ENCODE measurements at regions not wholly inside any gene's neighbourhood (a gene's known extent, or its start where the extent isn't known, plus 50 kb on each side); places are given as distances from the start of the nearest gene placed in this dataset.

DNA sequence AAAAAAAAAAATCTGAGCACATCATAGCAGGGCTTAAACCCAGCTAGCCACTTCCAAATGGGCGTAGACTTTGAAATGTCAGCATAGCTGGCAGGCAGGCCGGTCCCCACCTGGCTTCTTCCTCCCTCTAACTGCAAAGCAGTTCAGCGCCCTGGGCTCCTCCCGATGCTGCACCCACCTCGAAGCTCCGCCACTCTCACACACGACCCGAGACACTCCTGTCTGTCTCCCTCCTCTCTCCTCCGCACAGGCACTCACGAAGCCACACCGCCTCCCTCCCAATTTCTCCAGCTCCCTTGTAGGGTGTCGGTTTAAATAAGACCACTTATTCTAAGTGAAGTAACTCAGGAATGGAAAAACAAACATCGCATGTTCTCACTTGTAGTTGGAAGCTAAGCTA, 301.3 kb downstream of the NPHP4 start:
- Histone ChIP-seq H3K9me3 (ENCODE audit: control insufficient read depth, insufficient read depth, low read length) (no peaks in the 10 kb centered on the region), H3K36me3 (ENCODE audit: control insufficient read depth, insufficient read depth, low read length) (no peaks in the 10 kb centered on the region), H3K4me3 (ENCODE audit: low read depth, low read length) (no peak overlapping the region), H3K4me1 (ENCODE audit: control insufficient read depth, insufficient read depth, low read length) (no peaks in the 10 kb centered on the region; the same call in 1 of the 2 replicates), H3K9ac (ENCODE audit: low read depth, low read length) (no peak overlapping the region), H3K27me3 (ENCODE audit: control insufficient read depth, insufficient read depth, low read length) (no peaks in the 10 kb centered on the region), H3K27ac (ENCODE audit: low read depth, low read length) (no peak overlapping the region)

DNA sequence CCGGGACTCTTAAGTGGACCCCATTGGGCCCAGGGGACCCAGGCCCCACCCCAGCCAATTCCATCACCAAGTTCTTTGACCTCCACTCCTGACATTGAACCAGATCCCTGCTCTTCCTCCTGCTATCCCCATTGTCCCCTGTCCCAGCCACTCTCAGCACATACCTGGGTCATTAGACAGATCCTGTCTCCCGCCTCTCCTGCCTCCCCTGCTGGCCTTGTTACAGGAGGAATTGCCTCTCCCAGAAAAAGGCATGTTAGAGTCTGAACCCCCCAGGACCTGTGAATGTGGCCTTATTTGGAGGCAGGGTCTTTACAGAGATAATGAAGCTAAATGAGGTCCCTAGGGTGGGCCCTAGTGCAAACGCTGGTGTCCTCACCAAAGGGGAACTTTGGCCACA, 301.9 kb downstream of the NPHP4 start:
- H3K9me3 ChIP-seq (ENCODE audit: control insufficient read depth, insufficient read depth, low read length): no peaks in the 10 kb centered on the region
- no peaks in the 10 kb centered on the region for H3K27me3 ChIP-seq (ENCODE audit: control insufficient read depth, insufficient read depth, low read length)
- no peaks in the 10 kb centered on the region for H3K36me3 ChIP-seq (ENCODE audit: control insufficient read depth, insufficient read depth, low read length)
- H3K4me3 ChIP-seq (ENCODE audit: low read depth, low read length): no peak overlapping the region
- H3K9ac ChIP-seq (ENCODE audit: low read depth, low read length): no peak overlapping the region
- no peaks in the 10 kb centered on the region; the same call in 1 of the 2 replicates for H3K4me1 ChIP-seq (ENCODE audit: control insufficient read depth, insufficient read depth, low read length)
- H3K27ac ChIP-seq (ENCODE audit: low read depth, low read length): no peak overlapping the region

DNA sequence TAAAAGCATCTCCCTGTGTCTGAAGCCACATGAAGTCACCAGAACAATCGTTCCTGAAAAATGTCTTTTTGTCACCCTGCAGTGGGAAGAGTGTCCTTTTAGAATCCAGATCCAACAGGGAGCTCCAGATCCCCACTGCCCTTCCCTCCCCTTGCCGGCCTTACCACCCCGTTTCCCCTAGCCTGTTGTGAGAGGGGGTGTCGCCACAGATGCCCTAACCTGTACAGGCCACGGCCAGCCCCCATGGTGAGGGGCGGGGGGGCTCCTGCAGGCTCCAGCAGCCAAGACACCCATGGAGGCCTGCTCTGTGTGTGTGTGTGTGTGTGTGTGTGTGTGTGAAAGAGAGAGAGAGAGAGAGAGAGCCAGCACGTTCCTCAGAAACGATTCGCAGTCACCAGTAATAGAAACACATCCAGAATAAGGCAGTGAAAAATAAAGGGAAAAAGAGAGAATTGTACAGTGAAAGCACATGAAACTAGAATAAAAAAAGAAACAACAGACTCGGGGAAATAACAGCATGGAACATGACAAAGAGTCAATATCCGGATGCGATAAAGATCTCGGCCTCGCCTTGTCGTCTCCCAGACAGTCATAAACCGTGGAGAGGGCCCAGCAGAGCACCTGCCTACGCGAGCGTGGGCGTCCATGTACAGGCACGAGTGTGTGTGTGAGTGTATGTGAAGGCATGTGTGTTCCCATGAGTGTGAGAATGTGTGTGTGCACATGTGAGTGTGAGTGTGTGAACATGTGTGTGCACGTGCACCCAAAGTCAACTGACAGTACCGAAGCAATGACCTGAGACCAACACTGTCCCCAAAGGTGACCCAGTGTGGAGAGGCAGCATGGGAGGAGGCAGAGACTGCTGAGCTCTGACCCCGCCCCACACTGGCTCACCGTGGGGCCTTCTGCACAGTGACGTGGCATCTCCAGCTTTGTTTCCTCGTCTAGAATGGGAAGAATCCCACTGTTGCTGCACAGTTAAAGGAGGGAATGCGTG, 303.8 kb downstream of the NPHP4 start:
- no peak overlapping the region for H3K27ac ChIP-seq (ENCODE audit: low read depth, low read length)
- H3K4me1 ChIP-seq (ENCODE audit: control insufficient read depth, insufficient read depth, low read length): no peaks in the 10 kb centered on the region; the same call in 1 of the 2 replicates
- no peak overlapping the region for H3K9ac ChIP-seq (ENCODE audit: low read depth, low read length)
- no peaks in the 10 kb centered on the region for H3K9me3 ChIP-seq (ENCODE audit: control insufficient read depth, insufficient read depth, low read length)
- H3K27me3 ChIP-seq (ENCODE audit: control insufficient read depth, insufficient read depth, low read length): no peaks in the 10 kb centered on the region
- H3K36me3 ChIP-seq (ENCODE audit: control insufficient read depth, insufficient read depth, low read length): no peaks in the 10 kb centered on the region
- no peak overlapping the region for H3K4me3 ChIP-seq (ENCODE audit: low read depth, low read length)

DNA sequence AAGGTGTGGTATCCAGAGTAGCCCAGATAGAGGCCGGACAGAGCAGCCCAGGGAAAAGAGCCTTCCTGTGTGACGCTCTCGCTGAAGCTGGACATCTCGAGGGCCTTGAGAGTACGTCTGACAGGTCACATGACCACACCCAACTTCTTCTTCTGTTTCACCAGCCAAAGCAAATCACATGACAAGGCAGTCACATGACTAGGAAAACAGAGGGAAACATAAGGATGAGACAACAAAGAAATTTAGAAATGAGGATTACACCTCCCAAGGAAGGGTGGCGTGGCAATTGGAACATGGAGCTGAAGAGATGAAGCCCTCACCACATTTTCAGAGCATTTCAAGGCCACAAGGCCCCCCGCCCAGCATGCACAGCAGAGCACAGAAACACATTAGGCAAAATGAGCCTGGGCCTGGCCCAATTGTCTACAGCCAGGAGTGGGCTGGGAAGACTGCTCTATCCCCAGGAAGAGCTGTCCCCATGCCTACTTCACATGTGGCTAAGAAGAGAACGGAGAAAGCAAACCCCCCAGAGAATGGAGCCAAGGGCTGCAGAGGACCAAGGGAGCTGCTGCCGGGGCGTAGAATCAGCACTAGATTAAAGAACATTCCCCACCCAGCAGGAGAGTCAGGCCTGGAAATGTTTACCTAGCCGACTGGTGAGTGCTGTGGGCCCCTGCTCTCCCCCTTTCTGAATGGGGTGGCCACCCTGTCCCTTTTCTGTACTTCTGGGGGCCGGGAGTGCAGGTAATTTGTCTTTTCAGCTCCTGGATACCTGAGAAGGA, 305.1 kb downstream of the NPHP4 start:
- no peaks in the 10 kb centered on the region for H3K27me3 ChIP-seq (ENCODE audit: control insufficient read depth, insufficient read depth, low read length)
- no peak overlapping the region for H3K27ac ChIP-seq (ENCODE audit: low read depth, low read length)
- H3K4me1 ChIP-seq (ENCODE audit: control insufficient read depth, insufficient read depth, low read length): no peaks in the 10 kb centered on the region; the same call in 1 of the 2 replicates
- H3K9me3 ChIP-seq (ENCODE audit: control insufficient read depth, insufficient read depth, low read length): no peaks in the 10 kb centered on the region
- H3K4me3 ChIP-seq (ENCODE audit: low read depth, low read length): no peak overlapping the region
- H3K36me3 ChIP-seq (ENCODE audit: control insufficient read depth, insufficient read depth, low read length): no peaks in the 10 kb centered on the region
- no peak overlapping the region; the same call in 1 of the 2 replicates for H3K9ac ChIP-seq (ENCODE audit: low read depth, low read length)

DNA sequence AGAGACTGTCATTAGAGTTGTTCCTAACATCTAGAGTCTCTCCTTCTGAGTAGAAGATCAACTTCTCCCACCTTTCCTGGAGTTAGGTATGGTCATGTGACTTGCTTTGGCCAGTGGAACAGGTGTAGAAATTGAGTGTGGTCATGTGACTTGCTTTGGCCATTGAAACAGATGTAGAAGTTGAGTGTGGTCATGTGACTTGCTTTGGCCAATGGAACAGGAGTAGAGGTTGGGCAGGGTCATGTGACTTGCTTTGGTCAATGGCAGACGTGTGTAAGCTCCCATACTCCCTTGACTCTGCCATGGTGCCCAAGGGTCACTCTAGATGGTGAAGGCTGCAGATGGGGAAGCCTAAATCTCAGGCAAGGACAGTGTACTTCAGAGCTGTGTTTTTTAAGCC, 306.0 kb downstream of the NPHP4 start:
- no peak overlapping the region for H3K4me3 ChIP-seq (ENCODE audit: low read depth, low read length)
- no peak overlapping the region for H3K9ac ChIP-seq (ENCODE audit: low read depth, low read length)
- H3K27ac ChIP-seq (ENCODE audit: low read depth, low read length): no peak overlapping the region
- H3K9me3 ChIP-seq (ENCODE audit: control insufficient read depth, insufficient read depth, low read length): no peaks in the 10 kb centered on the region
- no peaks in the 10 kb centered on the region for H3K4me1 ChIP-seq (ENCODE audit: control insufficient read depth, insufficient read depth, low read length)
- H3K27me3 ChIP-seq (ENCODE audit: control insufficient read depth, insufficient read depth, low read length): no peaks in the 10 kb centered on the region
- no peaks in the 10 kb centered on the region for H3K36me3 ChIP-seq (ENCODE audit: control insufficient read depth, insufficient read depth, low read length)

DNA sequence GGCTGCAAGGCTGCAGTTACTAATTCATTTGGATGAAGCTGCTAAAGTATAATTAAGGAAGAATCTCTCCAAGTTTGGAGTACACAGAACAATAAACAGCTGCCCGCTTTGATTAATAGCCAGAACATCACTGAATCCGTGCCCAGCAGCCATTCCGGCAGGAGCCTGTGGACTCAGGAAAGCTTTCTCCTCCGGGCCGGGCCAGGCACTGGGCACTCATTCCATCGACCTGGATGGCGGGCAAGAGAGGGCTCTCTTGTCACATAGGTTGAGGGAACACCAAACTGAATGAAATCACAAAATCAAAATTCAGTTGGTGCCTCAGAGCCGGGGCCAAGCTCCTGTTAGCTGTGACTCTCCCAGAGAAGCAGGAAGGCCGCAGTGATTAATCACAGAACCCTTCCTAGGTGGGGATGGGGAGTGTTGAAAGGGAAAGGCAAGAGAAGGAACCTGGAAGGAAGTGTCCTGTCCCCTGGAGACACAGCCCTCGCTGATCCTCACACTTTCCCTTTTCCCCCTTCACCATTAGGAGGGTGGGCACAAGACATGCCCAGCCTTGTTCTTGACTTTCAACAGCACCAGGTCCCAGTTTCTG, 306.7 kb downstream of the NPHP4 start:
- H3K9ac ChIP-seq (ENCODE audit: low read depth, low read length): no peak overlapping the region
- no peaks in the 10 kb centered on the region for H3K4me1 ChIP-seq (ENCODE audit: control insufficient read depth, insufficient read depth, low read length)
- no peak overlapping the region for H3K27ac ChIP-seq (ENCODE audit: low read depth, low read length)
- H3K9me3 ChIP-seq (ENCODE audit: control insufficient read depth, insufficient read depth, low read length): no peaks in the 10 kb centered on the region
- no peak overlapping the region for H3K4me3 ChIP-seq (ENCODE audit: low read depth, low read length)
- H3K27me3 ChIP-seq (ENCODE audit: control insufficient read depth, insufficient read depth, low read length): no peaks in the 10 kb centered on the region
- no peaks in the 10 kb centered on the region for H3K36me3 ChIP-seq (ENCODE audit: control insufficient read depth, insufficient read depth, low read length)

DNA sequence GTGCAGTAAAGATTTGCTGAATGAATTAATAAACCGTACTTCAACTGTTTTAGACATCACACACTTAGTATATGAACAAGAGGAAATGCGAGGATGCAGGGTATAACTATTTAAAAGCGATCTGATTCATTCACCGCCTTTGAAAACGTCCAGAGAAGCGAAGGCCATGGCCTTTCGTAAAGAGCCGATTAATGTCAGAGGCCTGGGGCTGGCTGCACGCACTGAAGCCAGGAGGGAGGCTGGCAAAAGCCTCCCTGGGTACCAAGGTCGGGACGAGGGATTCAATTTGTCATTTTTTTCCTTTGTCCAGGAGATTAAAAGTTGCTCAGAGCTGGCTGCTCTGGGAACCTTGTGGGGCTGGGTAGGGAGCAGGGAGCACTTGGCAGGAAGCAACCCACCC, 307.4 kb downstream of the NPHP4 start:
- Histone ChIP-seq H3K27me3 (ENCODE audit: control insufficient read depth, insufficient read depth, low read length) (no peaks in the 10 kb centered on the region), H3K4me3 (ENCODE audit: low read depth, low read length) (no peak overlapping the region), H3K4me1 (ENCODE audit: control insufficient read depth, insufficient read depth, low read length) (no peaks in the 10 kb centered on the region), H3K27ac (ENCODE audit: low read depth, low read length) (no peak overlapping the region), H3K9me3 (ENCODE audit: control insufficient read depth, insufficient read depth, low read length) (no peaks in the 10 kb centered on the region), H3K36me3 (ENCODE audit: control insufficient read depth, insufficient read depth, low read length) (no peaks in the 10 kb centered on the region), H3K9ac (ENCODE audit: low read depth, low read length) (no peak overlapping the region)

DNA sequence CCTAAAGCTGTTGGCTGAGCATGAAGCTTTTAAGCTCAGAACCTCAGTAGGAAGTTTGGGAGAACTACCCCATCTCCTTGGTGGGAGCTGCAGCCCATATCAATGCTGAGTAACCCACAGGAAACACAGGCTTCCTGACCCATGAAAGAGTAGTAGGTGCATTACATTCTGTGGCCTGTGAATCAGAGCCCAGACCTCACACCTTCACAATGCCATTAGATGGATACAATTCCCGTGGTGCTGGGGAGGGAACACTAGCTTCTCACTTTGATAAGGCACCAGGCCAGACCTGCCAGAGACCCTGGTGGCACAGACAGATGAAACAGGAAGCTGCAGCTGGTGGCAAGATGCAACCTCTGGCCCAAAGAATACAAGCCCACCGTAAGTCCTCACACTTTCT, 308.8 kb downstream of the NPHP4 start:
- H3K27me3 ChIP-seq (ENCODE audit: control insufficient read depth, insufficient read depth, low read length): no peaks in the 10 kb centered on the region
- H3K4me1 ChIP-seq (ENCODE audit: control insufficient read depth, insufficient read depth, low read length): no peaks in the 10 kb centered on the region
- H3K4me3 ChIP-seq (ENCODE audit: low read depth, low read length): no peak overlapping the region
- H3K27ac ChIP-seq (ENCODE audit: low read depth, low read length): no peak overlapping the region
- H3K9me3 ChIP-seq (ENCODE audit: control insufficient read depth, insufficient read depth, low read length): no peaks in the 10 kb centered on the region
- H3K36me3 ChIP-seq (ENCODE audit: control insufficient read depth, insufficient read depth, low read length): no peaks in the 10 kb centered on the region
- no peak overlapping the region for H3K9ac ChIP-seq (ENCODE audit: low read depth, low read length)

DNA sequence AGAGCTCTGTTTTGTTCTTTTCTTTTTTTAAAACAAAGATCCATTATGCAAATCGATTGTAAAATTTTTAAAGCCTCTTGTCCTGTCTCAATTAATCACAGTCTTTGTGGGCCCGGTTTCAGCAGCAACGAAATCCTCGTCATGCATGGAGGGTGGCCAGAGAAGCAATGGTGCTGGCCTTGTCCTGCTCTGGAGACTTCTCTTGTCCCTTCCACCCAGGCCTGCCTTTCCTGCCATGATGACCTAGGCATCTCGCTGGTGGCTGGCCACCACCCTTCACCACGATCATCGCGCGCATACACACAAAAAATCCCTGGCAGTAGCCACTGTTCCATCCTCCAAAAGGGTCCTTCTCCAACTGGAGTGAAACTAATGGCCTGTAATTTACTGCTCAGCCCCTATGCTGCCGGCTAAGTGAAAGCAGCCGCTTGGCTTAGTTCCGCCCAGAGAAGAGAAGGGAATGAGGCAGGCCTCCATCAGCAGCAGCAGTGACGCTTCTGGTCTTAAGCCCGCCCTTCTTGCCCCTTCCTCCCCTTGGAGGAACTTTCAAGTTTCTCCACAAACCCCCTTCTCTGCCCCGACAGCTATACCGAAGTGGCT, 309.5 kb downstream of the NPHP4 start:
- no peaks in the 10 kb centered on the region for H3K9me3 ChIP-seq (ENCODE audit: control insufficient read depth, insufficient read depth, low read length)
- no peak overlapping the region for H3K9ac ChIP-seq (ENCODE audit: low read depth, low read length)
- no peaks in the 10 kb centered on the region for H3K4me1 ChIP-seq (ENCODE audit: control insufficient read depth, insufficient read depth, low read length)
- H3K27ac ChIP-seq (ENCODE audit: low read depth, low read length): no peak overlapping the region
- no peaks in the 10 kb centered on the region for H3K36me3 ChIP-seq (ENCODE audit: control insufficient read depth, insufficient read depth, low read length)
- H3K4me3 ChIP-seq (ENCODE audit: low read depth, low read length): no peak overlapping the region
- H3K27me3 ChIP-seq (ENCODE audit: control insufficient read depth, insufficient read depth, low read length): no peaks in the 10 kb centered on the region

DNA sequence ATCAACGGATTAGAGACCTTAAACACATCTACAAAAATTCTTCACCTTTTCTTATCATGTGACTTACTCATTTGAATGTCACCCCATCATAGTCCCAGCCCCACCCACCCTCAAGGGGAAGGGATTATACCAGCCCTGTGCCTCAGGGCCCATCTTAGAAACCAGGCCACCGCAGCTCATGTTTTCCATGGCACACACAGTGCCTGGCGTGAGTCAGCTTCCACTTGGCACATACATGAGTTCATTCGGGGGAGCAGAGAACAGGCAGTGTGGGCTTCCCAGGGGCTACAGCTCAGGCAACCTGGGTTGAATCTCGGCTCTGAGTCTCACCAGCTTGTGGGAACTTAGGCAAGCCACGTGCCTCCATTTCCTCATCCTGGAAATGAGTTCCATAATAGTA, 310.6 kb downstream of the NPHP4 start:
- no peaks in the 10 kb centered on the region for H3K36me3 ChIP-seq (ENCODE audit: control insufficient read depth, insufficient read depth, low read length)
- H3K27me3 ChIP-seq (ENCODE audit: control insufficient read depth, insufficient read depth, low read length): no peaks in the 10 kb centered on the region
- H3K9ac ChIP-seq (ENCODE audit: low read depth, low read length): no peak overlapping the region
- no peak overlapping the region for H3K27ac ChIP-seq (ENCODE audit: low read depth, low read length)
- no peaks in the 10 kb centered on the region for H3K9me3 ChIP-seq (ENCODE audit: control insufficient read depth, insufficient read depth, low read length)
- H3K4me3 ChIP-seq (ENCODE audit: low read depth, low read length): no peak overlapping the region
- no peaks in the 10 kb centered on the region for H3K4me1 ChIP-seq (ENCODE audit: control insufficient read depth, insufficient read depth, low read length)

Measured in HUES48 (cell line).